ENCODE measurements at regions not wholly inside any gene's neighbourhood (a gene's known extent, or its start where the extent isn't known, plus 50 kb on each side); places are given as distances from the start of the nearest gene placed in this dataset.

DNA sequence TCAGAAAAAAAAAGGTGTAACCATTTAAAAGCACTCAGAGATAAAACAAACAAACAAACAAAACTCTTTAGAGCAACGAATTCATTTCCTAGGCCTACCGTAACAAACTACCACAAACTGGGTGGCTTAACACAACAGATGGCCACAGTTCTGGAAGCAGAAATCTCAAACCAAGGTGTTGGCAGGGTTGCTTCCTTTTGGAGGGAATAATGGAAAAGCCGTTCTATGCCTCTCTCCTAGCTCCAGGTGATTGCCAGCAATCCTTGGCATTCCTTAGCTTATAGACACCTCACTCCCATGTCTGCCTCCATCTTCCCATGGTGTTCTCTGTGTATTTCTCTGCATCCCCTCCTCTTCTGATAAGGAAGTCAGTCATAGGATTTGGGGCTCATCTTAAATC lies 200.4 kb downstream of the RAB38 start:
- no peak for DNase-seq (ENCODE audit: low read depth, low spot score)
- H3K27ac ChIP-seq = no peak overlapping the region

DNA sequence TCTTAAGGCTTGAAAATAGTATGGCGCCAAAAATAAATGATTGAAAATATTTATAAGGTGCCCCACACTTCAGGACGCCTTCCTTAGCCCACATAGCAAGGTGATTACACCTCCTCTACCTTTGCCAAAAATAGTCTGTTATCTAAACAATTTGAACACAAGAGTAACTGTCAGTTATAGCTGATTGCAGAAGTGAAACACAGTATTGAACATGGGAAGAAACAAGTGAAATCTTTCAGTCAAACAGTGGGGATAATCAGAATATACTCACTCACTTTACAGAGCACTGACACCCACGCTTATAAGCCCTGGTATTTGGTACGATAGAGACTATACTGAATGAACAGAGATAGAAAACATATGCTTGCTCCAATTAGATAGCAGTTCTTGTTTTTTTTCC lies 203.1 kb downstream of the RAB38 start:
- no peak for DNase-seq (ENCODE audit: low read depth, low spot score)
- no peak overlapping the region for H3K27ac ChIP-seq

DNA sequence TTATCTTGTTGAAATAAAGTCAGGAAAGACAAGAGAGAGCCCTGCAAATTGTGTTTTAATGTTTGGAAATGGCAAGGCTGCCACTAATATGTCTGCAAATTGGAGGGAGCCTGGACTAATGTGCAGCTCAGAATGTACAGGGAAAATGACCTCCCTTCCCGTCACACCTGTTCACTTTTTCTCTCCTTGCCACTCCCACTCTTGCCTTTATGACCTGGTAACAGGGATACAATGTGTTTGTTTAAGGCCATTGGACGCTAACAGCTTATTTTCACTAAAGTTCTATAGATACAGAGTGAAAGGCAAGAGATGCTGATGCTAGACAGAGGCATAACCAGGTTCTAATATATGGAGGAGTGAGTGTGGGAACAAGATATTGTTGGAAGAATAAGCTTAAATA lies 203.9 kb downstream of the RAB38 start:
- no peak for DNase-seq (ENCODE audit: low read depth, low spot score)
- no peak overlapping the region for H3K27ac ChIP-seq

DNA sequence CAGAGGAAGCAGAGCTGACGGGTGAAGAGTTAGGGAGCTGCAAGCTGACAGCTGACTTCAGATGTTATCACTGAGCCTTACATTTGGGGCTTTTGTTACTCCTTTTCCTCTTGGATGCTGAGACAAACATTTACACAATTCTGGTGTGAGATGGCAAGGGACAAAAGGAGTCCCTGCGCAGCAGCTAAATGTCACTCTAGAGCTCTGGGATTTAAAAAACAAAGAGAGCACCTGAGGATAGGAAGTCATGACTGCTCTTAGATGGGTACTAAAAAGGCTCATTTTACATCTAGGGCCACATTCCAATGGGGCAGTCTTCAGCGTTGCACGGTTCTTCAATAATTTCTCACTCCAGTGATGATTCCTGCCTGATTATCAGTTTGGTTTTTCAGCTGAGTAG lies 204.5 kb downstream of the RAB38 start:
- no peak overlapping the region for H3K27ac ChIP-seq
- no peak for DNase-seq (ENCODE audit: low read depth, low spot score)

DNA sequence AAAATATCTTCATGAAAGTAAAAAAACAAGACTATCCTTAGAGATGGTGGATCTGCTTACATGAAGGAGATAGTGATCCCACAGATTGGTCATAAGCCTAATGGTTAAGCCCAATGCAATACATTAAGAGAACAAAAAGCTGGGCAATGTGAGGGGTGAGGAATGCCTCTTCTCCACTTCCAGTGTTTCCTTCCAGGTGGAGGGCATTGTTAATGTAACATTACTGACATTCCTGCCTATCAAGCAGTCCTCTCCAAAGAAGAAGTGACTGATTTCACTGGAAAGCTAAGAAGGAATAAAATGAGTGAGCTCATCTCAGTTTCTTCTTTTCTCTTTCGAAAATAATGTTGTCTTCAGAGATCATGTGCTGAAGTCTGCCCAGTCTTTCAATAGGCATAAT lies 207.8 kb downstream of the RAB38 start:
- no peak for DNase-seq (ENCODE audit: low read depth, low spot score)
- H3K27ac ChIP-seq = no peak overlapping the region

DNA sequence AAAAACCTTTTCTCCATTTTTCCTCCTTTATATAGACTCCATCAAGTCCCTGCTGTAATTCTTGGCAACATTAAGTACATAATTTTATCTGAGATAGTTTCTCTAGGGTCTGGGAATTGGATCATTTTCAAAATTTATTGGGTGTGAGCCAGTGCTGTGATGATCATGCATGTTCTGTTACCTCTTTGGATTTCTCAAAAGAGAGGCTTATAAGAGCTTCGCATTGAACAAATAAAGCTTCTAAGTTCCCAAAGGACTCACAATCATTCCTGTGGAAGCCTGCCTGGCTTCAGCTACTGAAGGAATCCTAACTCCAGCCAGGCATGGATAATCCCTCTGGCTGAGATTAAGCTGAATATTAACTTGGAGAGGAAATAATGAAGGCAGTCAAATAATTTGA lies 208.5 kb downstream of the RAB38 start:
- no peak for DNase-seq (ENCODE audit: low read depth, low spot score)
- H3K27ac ChIP-seq = no peak overlapping the region

DNA sequence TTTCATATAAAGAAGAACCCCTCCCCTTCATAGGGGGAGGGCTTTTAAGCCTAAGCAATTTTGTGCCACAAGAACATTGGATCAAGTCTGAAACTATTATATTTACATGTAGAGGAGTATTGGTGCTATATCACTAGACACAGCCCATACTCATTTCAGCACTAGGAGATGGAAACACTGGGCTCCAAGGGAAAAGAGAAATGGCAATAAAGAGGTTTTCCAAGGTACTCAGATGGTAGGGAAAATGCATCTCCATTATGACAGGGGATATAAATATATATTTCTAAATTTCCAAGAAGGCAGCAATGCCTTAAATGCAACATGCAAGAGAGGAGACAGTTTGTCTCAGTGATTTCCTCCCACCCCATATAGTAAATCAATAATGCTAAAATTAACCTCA lies 209.0 kb downstream of the RAB38 start:
- no peak for DNase-seq (ENCODE audit: low read depth, low spot score)

DNA sequence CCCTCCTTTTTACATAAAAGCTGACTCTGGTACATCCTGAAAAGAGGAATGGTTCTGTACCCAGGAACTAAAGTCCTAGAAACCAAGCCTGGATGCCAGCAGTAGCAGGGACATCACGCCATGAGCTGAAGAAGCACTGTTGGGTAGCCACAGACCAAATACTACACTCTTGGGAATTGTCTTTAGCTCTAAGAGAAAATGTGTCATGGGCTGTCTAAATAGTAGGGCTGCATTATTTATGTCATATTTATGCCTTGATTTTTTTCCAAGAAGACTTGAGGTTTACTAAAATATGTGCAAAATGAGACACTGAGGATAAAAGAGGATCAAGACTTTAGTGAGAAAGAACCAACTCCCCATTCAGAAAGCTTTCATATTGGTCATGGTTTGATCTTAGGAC lies 213.6 kb downstream of the RAB38 start:
- H3K27ac ChIP-seq = no peak overlapping the region
- DNase-seq (ENCODE audit: low read depth, low spot score) = no peak

More for the DNA sequence above, 209.0 kb downstream of the RAB38 start:
- no peak overlapping the region for H3K27ac ChIP-seq

DNA sequence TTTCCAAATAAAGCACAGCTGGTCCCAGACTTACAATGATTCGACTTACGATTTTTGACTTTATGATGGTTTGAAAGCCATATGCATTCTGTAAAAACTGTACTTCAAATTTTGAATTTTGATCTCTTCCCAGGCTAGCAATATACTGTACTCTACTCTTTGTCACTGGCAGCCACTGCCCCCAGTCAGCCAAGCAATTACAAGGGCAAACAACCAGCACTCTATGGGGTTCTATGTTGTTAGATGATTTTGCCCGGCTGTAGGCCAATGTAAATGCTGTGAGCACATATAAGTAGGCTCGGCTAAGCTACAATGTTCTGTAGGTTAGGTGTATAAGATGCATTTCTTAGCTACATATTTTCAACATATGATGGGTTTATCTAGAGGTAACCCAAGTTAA lies 217.3 kb downstream of the RAB38 start:
- no peak for DNase-seq (ENCODE audit: low read depth, low spot score)

DNA sequence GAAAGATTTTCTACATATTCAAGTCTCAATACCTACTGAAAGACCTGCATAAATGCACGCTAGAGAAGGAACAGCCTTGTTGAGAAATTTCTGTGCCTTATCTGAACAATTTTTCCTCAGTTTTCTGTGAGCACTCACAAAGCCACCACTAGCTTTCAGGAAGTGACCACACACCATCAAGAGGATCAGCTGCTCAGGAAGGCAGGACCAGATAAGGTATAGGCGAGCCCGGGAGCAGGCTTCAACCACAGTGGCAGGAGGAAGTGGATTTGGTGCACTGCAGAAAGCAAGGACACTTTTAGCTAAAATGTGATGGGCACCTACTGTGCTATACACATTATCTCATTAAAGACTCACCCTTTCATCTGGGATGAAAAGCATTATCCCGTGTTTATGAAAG lies 220.8 kb downstream of the RAB38 start:
- H3K27ac ChIP-seq = no peak overlapping the region
- no peak for DNase-seq (ENCODE audit: low read depth, low spot score)

More for the DNA sequence above, 217.3 kb downstream of the RAB38 start:
- H3K27ac ChIP-seq = no peak overlapping the region

DNA sequence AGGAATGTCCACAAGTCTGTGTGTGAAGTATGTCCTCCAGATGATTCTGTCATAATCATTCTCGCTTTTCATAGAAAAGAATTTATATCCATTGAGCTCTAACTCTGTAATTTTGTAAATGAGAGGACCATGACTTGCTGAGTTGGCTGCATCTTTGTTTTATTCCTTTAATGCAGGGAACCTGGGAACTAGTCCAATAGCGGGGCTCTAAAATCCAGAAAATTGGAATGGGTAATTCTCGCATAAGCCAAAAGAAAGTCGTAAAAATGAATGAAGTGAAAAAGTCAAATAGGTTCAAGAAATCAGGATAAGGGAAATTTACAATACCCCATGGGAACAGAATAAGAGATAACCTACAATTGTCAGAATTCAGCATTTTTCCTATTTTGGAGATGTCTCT lies 232.5 kb downstream of the RAB38 start:
- no peak for DNase-seq (ENCODE audit: low read depth, low spot score)
- no peak overlapping the region for H3K27ac ChIP-seq

DNA sequence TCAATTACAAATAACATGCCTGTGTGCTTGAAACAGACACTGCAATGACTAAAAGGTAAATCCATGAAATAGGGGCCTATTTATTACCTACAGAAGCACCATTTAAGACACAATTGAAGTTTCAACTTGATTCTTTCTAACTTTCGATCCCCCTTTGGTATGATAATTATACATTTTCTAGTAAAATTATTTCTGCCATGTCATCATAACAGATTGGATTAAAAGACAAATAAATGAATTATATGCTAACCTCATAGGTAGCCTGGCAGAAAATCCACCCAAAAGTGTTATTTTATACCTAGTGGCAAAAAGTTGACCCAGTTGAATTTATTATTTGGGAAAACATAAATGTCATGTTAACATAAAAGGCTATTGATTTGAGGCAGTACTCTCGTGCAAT lies 241.1 kb downstream of the RAB38 start:
- DNase-seq (ENCODE audit: low read depth, low spot score) = no peak
- H3K27ac ChIP-seq = no peak overlapping the region

DNA sequence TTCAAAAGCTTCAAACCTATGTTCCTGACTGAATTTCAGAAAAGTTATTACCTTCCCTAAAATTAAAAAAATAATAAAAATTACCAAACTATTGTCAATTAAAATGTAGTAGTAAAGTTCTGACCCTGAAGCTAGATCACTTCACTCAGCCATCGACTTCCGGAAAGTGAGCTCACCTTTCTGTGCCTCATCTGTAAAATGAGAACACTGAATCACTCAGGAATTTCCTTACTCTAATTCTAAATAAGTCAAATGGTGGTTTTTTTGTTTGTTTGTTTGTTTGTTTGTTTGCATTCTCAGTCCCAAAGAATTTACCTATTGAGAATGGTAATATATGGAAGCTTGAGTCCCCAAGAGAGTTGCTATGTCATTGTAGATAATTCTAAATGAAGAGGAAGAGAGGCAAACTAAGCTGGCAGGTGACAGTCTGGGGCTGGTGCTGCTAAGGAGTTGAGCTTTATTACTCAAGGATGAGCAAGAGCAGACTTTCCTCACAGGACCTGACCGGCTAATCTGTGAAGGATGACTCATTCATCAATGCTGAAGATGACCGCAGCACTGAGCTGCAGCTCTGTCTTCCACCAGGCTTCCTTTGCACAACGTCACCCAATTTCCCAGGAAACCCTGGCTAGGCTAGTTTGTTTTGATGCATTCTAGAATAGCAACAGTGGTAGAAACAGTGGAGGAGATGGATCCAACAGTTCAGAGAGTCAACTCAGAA lies 248.8 kb downstream of the RAB38 start:
- H3K27ac ChIP-seq = peak overlapping the region; percentile 74
- DNase-seq (ENCODE audit: low read depth, low spot score) = peak; percentile 68

DNA sequence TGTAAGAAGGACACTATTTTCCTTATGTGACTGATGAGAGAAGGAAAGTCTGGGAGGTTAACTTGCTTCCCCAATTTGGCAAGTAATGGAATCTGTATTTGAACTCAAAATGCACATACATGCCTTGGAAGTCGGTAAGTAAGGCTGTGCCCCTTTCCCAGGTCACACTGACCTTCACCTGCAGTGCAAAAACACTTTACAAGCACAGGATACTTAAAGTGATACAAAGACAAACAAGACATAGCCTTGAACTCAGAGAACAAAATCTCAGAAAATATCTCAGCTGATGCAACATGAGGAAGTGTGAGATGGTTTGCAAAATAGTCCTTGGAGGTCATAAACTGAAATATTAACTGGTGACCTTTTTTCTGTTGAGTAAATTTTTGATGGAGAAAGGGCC lies 251.1 kb downstream of the RAB38 start:
- no peak overlapping the region for H3K27ac ChIP-seq
- DNase-seq (ENCODE audit: low read depth, low spot score) = no peak

DNA sequence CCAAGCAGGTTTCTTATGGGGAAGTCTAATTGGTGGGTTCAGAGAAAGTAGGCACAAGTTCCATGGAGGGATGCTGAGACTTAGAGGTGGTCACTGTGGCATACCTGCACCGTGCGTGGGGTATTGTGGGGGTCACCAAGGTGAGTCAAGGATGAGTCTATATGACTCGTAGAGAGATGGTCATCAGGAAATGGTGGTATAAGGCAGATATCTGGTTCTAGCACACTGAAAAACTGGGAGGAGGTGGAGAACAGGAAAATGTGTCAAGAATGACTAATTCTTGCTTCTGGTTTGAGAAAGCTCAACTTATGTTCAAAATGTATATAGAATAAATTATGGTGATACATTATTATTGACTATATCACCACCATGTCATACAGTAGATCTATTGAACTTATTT lies 258.1 kb downstream of the RAB38 start:
- no peak for DNase-seq (ENCODE audit: low read depth, low spot score)
- H3K27ac ChIP-seq = no peak overlapping the region

DNA sequence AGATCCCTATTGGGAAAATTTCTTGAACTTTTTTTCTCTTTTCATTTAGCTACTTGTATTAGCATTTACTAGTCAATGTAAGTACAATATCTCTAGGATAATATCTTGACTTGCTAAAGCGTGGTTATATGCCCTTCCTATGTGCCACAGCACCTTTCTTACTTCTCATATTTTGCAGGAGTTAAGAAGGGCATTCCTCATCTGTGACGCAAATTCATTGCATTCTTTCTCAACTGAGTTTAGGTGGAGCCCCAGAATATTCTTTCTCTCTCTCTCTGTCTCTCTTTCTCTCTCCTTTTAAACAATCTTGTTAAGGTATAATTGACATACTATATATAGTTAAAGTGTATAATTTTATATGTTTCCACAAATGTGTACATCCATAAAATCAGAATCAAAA lies 266.1 kb downstream of the RAB38 start:
- DNase-seq (ENCODE audit: low read depth, low spot score) = no peak
- H3K27ac ChIP-seq = no peak overlapping the region

DNA sequence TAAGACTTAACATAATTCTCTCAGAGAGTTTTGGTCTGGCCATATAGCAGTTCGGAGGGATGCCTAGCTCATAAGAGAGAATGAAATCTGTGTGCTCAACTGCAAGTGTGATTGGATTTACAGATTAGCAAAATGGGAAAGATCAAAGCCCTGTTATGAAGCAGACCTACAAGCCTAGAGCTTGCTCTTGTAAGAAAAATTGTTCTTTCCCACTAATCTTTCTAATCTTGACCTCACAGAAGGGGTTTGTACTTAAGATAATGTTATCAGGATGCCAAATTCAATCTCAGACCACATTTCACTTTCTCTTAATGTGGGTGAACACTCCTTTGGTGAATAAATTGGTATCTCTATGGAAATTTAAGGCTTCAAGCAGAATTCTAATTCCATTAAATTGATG lies 267.2 kb downstream of the RAB38 start:
- no peak for DNase-seq (ENCODE audit: low read depth, low spot score)

DNA sequence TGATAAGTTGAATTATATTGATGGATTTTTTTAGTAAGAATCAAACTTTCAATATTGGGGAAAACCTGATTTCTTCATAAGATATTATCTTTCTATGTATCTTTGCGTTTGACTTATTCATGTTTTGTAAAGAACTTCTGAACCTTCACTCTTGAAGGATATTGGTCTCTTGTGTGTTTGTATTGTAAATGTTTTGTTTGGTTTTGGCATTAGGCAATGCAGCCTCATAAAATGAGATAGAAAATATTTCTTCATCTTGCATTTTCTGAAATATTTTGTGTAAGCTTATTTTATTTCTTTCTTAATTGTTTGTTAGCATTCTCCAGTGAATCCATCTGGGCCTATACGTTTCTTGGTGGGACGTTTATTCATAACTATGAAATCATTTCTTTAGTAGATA lies 271.9 kb downstream of the RAB38 start:
- no peak overlapping the region for H3K27ac ChIP-seq
- no peak for DNase-seq (ENCODE audit: low read depth, low spot score)

More for the DNA sequence above, 267.2 kb downstream of the RAB38 start:
- H3K27ac ChIP-seq = no peak overlapping the region

DNA sequence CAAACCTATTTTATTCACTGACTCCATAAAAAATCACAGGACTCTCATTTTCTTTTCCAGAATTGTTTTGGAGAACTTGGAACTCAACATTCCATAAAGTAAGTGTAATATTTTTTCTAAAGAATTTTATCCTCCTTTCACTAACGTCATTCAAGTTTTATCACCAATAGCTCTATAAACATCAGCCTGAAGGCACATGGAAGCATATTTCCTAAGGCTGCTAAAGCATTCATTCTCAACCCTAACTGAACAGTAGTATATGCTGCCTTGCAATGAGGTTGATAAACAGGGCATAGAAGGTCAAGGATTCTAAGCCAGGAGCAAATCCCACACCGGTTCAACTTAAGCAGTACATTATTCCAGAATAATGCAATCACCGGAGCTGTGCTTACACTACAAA lies 273.9 kb downstream of the RAB38 start:
- no peak for DNase-seq (ENCODE audit: low read depth, low spot score)
- no peak overlapping the region for H3K27ac ChIP-seq

DNA sequence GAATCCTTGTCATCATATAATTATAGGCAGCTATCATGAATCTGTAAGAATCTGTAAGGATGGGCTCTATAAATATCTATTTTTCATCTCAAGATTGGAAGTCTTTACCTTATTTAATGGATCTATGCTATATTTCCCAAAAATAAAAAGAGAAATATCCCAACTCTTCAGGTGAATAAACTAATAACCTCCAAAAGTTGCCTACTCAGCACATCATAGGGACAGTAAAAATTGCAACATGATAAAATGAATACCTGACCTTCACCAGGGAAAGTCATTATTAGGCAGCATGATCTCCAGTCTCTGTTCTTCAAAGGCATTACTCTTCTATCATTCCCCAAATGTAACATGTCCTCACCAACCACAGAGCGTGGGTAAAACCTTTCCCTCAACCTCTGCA lies 277.3 kb downstream of the RAB38 start:
- H3K27ac ChIP-seq = no peak overlapping the region
- no peak for DNase-seq (ENCODE audit: low read depth, low spot score)

DNA sequence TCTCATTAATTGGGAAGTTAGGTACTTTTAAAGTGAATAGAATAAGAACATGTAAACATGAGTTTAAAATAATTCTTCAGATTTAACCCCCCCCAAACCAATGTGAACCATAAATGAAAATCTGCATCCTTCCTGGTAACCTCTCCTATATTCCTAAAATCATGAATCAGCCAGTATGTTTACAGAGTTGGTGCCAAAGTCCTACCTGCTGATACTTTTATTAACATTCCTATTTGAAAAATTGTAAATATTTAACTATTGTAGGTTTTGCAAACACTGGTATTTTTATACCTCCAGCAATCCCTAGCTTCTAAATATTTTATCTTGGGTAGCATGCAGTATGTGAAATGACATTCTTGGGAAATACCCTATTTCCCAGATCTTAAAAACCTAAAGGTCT lies 278.2 kb downstream of the RAB38 start:
- H3K27ac ChIP-seq = no peak overlapping the region
- no peak for DNase-seq (ENCODE audit: low read depth, low spot score)

DNA sequence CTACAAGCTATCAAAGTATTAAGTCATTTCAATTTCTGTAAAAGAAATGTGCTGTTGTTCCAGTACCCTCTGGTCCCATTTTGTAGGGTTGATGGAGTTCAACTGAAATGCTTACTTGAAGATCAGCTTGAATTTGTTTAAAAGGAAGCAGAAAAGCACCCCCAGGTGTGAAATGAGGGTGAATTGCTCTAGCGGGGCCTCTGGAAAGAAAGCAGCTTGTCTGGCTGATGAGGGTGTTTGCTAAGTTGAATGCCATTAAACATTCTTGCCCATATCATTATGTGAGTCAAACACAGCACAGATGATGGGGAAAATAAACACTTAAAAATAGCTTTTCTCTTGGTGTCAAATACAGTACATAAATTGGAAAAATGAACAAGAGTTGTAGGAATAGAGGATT lies 280.3 kb downstream of the RAB38 start:
- DNase-seq (ENCODE audit: low read depth, low spot score) = no peak
- no peak overlapping the region for H3K27ac ChIP-seq

DNA sequence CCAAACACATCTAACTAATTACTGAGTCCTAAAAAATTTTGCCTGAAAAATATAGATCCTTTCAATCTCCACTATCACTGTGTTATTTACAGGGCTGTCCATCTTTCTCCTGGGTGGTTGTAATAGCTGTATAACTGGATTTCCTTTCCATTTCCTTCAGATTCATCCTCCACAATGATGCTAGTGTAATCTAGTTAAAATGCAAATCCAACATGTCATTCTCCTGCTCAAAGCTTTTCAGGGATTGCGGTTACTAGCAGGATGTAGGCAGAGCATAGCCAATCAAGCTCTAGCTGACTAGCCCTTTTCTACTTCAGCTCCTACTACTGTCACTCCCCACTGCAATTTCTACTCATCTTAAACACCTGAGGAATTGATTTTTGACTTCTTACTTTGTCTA lies 283.0 kb downstream of the RAB38 start:
- no peak overlapping the region for H3K27ac ChIP-seq
- DNase-seq (ENCODE audit: low read depth, low spot score) = no peak

Measured in epithelial cell of prostate (primary cell).